ENCODE measurements at regions not wholly inside any gene's neighbourhood (a gene's known extent, or its start where the extent isn't known, plus 50 kb on each side); places are given as distances from the start of the nearest gene placed in this dataset.

DNA sequence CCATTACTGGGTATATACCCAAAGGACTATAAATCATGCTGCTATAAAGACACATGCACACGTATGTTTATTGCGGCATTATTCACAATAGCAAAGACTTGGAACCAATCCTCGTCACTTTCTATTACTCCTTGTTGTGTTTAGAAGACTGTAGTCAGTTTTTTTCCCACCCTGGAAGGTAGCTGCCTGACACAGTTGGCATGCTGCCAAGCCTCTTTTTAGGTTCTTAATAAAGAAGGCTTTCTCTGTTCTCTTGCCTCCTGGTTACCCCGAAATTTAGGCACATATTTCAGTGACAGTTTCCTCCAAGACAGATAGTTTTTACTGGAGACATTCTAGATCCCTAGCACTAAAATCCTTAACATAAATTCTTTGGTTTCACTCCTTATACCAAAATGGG is 205.4 kb upstream of the PCSK5 start:
- no peak for TF ChIP-seq ZNF416 (tag by site-specific recombination; IDR thresholded peaks at IDR 0.05)
- no peak for TF ChIP-seq SP2 (tag by site-specific recombination; IDR thresholded peaks at IDR 0.05)
- TF ChIP-seq, protein P1, sequence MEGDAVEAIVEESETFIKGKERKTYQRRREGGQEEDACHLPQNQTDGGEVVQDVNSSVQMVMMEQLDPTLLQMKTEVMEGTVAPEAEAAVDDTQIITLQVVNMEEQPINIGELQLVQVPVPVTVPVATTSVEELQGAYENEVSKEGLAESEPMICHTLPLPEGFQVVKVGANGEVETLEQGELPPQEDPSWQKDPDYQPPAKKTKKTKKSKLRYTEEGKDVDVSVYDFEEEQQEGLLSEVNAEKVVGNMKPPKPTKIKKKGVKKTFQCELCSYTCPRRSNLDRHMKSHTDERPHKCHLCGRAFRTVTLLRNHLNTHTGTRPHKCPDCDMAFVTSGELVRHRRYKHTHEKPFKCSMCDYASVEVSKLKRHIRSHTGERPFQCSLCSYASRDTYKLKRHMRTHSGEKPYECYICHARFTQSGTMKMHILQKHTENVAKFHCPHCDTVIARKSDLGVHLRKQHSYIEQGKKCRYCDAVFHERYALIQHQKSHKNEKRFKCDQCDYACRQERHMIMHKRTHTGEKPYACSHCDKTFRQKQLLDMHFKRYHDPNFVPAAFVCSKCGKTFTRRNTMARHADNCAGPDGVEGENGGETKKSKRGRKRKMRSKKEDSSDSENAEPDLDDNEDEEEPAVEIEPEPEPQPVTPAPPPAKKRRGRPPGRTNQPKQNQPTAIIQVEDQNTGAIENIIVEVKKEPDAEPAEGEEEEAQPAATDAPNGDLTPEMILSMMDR (tag by site-specific recombination; IDR thresholded peaks at IDR 0.05): no peak
- TF ChIP-seq, protein P2, sequence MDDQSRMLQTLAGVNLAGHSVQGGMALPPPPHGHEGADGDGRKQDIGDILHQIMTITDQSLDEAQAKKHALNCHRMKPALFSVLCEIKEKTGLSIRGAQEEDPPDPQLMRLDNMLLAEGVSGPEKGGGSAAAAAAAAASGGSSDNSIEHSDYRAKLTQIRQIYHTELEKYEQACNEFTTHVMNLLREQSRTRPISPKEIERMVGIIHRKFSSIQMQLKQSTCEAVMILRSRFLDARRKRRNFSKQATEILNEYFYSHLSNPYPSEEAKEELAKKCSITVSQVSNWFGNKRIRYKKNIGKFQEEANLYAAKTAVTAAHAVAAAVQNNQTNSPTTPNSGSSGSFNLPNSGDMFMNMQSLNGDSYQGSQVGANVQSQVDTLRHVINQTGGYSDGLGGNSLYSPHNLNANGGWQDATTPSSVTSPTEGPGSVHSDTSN (CRISPR knock-in tag; IDR thresholded peaks at IDR 0.05): no peak
- TF ChIP-seq, protein P3, sequence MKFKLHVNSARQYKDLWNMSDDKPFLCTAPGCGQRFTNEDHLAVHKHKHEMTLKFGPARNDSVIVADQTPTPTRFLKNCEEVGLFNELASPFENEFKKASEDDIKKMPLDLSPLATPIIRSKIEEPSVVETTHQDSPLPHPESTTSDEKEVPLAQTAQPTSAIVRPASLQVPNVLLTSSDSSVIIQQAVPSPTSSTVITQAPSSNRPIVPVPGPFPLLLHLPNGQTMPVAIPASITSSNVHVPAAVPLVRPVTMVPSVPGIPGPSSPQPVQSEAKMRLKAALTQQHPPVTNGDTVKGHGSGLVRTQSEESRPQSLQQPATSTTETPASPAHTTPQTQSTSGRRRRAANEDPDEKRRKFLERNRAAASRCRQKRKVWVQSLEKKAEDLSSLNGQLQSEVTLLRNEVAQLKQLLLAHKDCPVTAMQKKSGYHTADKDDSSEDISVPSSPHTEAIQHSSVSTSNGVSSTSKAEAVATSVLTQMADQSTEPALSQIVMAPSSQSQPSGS (tag by site-specific recombination; IDR thresholded peaks at IDR 0.05; ENCODE audit: low read depth): no peak
- TF ChIP-seq ZNF610 (tag by site-specific recombination; IDR thresholded peaks at IDR 0.05; ENCODE audit: borderline replicate concordance): no peak

Data from HEK293 (cell line).